K562 (cell line): ENCODE measurements at regions not wholly inside any gene's neighbourhood (a gene's known extent, or its start where the extent isn't known, plus 50 kb on each side); places are given as distances from the start of the nearest gene placed in this dataset.

Source experiments
- ATAC-seq: fragments of 200-7000 bp; cut with Tn5 transposase; 3 replicates; pipeline ENCODE4 v1.9.1; 2020; ENCODE audit warnings: moderate library complexity
- BruUV-seq: library from RNA; stranded (reverse); fragments of 400-500 nt; replicated peaks from 2 replicates; lab custom pipeline; 2021; lab: Mats Ljungman, UMichigan
- CTCF ChIA-PET: fragments of 300-600 bp; formaldehyde crosslinking; extraction: SDS; loops from one replicate; lab custom pipeline; 2021; ENCODE audit warnings: low intra/inter-chr PET ratio; lab: Yijun Ruan, JAX
- POLR2A ChIA-PET: fragments of 300-600, 350-650 bp; sonication (Branson Sonifier 250); formaldehyde crosslinking; extraction: SDS; loops from one replicate; lab custom pipeline; 2021; ENCODE audit warnings: antibody characterized with exemption, inconsistent platforms; lab: Yijun Ruan, JAX
- DNase-seq, 4 experiments: peaks; one replicate each; pipeline versions ENCODE4 v3.0.0 to v3.0.0-alpha.2; 2011 to 2018; ENCODE audit warnings: low spot score in 3 of 4, mixed read lengths in 3 of 4; ENCODE audit errors: extremely low read depth in 1 of 4
- FAIRE-seq: peaks from 2 replicates; lab custom pipeline; 2011; peaks lifted over from hg19 to GRCh38; lab: Jason Lieb, UNC
- H2AFZ ChIP-seq: 2 replicates; pipeline ENCODE4 v1.6.0; 2011; ENCODE audit warnings: low read depth, low read length, control low read depth, inconsistent platforms
- H3K27ac ChIP-seq: fragments of 200-600 bp; 3 replicates; pipeline ENCODE4 v1.8.0; 2011; ENCODE audit warnings: low read depth, mild to moderate bottlenecking, control low read depth, inconsistent platforms, low read length, moderate library complexity, mixed read lengths; ENCODE audit errors: extremely low read depth
- H3K27me3 ChIP-seq, 2 experiments: fragments of 300-600 bp in 1 of 2; 2 replicates in 1 of 2; 3 replicates in 1 of 2; pipeline versions ENCODE4 v1.6.0 to v1.8.0; 2011; ENCODE audit warnings: inconsistent platforms in 2 of 2, low read length in 2 of 2, mild to moderate bottlenecking in 1 of 2, mixed read lengths in 1 of 2, moderate library complexity in 1 of 2; ENCODE audit not compliant: control insufficient read depth in 2 of 2, insufficient read depth in 2 of 2
- H3K36me3 ChIP-seq: fragments of 300-600 bp; 3 replicates; pipeline ENCODE4 v1.8.0; 2011; ENCODE audit warnings: mild to moderate bottlenecking, low read length, inconsistent platforms; ENCODE audit not compliant: control insufficient read depth, insufficient read depth
- H3K4me1 ChIP-seq, 2 experiments: fragments of 200-600 bp in 1 of 2; replicated peaks in 1 of 2; 2 replicates in 1 of 2; 3 replicates in 1 of 2; pipeline versions ENCODE4 v1.5.1 to v1.8.0; 2011; ENCODE audit warnings: inconsistent platforms in 2 of 2, low read length in 2 of 2, mild to moderate bottlenecking in 1 of 2, mixed read lengths in 1 of 2, moderate library complexity in 1 of 2; ENCODE audit not compliant: control insufficient read depth in 2 of 2, insufficient read depth in 2 of 2
- H3K4me2 ChIP-seq: 2 replicates; pipeline ENCODE4 v1.6.1; 2011; ENCODE audit warnings: low read length, control low read depth, inconsistent platforms, mixed read lengths; ENCODE audit not compliant: insufficient read depth
- H3K4me3 ChIP-seq: fragments of 200-600 bp; sonication (generic), shearing (Covaris generic); 2 replicates; pipeline ENCODE4 v1.5.1; 2016; ENCODE audit warnings: control low read depth, inconsistent platforms
- H3K79me2 ChIP-seq: fragments of 200-600 bp; 3 replicates; pipeline ENCODE4 v1.8.0; 2011; ENCODE audit warnings: low read length, inconsistent platforms; ENCODE audit not compliant: control insufficient read depth, insufficient read depth
- H3K9ac ChIP-seq, 2 experiments: 2 replicates each; pipeline versions ENCODE4 v1.6.0 to v1.6.1; 2011; ENCODE audit warnings: low read depth in 2 of 2, low read length in 2 of 2, control low read depth in 1 of 2, inconsistent platforms in 1 of 2, mild to moderate bottlenecking in 1 of 2, mixed read lengths in 1 of 2; ENCODE audit not compliant: insufficient read depth in 1 of 2
- H3K9me1 ChIP-seq: one replicate; pipeline ENCODE4 v1.6.0; 2011; ENCODE audit warnings: inconsistent platforms, mild to moderate bottlenecking, low read length, moderate library complexity; ENCODE audit not compliant: control insufficient read depth, insufficient read depth
- H3K9me3 ChIP-seq: replicated peaks from 2 replicates; pipeline ENCODE4 v1.5.1; 2011; ENCODE audit warnings: low read depth, low read length, inconsistent platforms; ENCODE audit not compliant: control insufficient read depth, insufficient read depth
- H4K20me1 ChIP-seq: replicated peaks from 2 replicates; pipeline ENCODE4 v1.6.1; 2011; ENCODE audit warnings: low read length, inconsistent platforms, mixed read lengths; ENCODE audit not compliant: control insufficient read depth, insufficient read depth
- EGR1 ChIP-seq: fragments of 450-650 bp; conservative IDR thresholded peaks from 2 replicates; pipeline ENCODE4 v1.6.1; 2017; ENCODE audit warnings: mild to moderate bottlenecking
- ELF2 ChIP-seq: fragments of 250-450 bp; sonication (Bioruptor Pico); IDR thresholded peaks from 2 replicates; pipeline ENCODE4 v1.5.0; 2021; ENCODE audit warnings: mild to moderate bottlenecking
- LARP7 ChIP-seq: fragments of 450-650 bp; IDR thresholded peaks from 2 replicates; pipeline ENCODE4 v1.6.1; 2016
- MEF2D ChIP-seq: conservative IDR thresholded peaks from 2 replicates; pipeline ENCODE4 v1.6.1; 2016; ENCODE audit warnings: low read depth, missing genetic modification characterization, missing compliant biosample characterization
- MXD1 ChIP-seq: fragments of 250-450 bp; sonication (Bioruptor Pico); IDR thresholded peaks from 2 replicates; pipeline ENCODE4 v1.8.0; 2021; ENCODE audit warnings: borderline replicate concordance, mild to moderate bottlenecking, moderate library complexity; ENCODE audit not compliant: poor library complexity, severe bottlenecking
- NCOA4 ChIP-seq: fragments of 450-650 bp; IDR thresholded peaks from 2 replicates; pipeline ENCODE4 v1.6.1; 2018; ENCODE audit warnings: mild to moderate bottlenecking; ENCODE audit not compliant: partially characterized antibody
- NELFE ChIP-seq: IDR thresholded peaks from 2 replicates; pipeline ENCODE4 v1.6.1; 2011; ENCODE audit warnings: mild to moderate bottlenecking; ENCODE audit not compliant: insufficient read depth, insufficient read length
- NEUROD1 ChIP-seq: fragments of 150-350 bp; IDR thresholded peaks from 2 replicates; pipeline ENCODE4 v1.6.1; 2014; ENCODE audit warnings: borderline replicate concordance, low read length, low read depth; ENCODE audit not compliant: partially characterized antibody
- RB1 ChIP-seq: fragments of 450-650 bp; IDR thresholded peaks from 2 replicates; pipeline ENCODE4 v1.6.1; 2017; ENCODE audit warnings: low read depth, mild to moderate bottlenecking
- SIRT6 ChIP-seq: IDR thresholded peaks from one replicate; pipeline ENCODE4 v1.6.1; 2012; ENCODE audit warnings: low read depth, mild to moderate bottlenecking, control low read depth, inconsistent platforms, low read length, moderate library complexity
- SLC30A9 ChIP-seq: fragments of 250-450 bp; sonication (Bioruptor Pico); IDR thresholded peaks from 2 replicates; pipeline ENCODE4 v1.8.0; 2022; ENCODE audit warnings: mild to moderate bottlenecking, moderate library complexity
- TRIM25 ChIP-seq: fragments of 450-650 bp; IDR thresholded peaks from 2 replicates; pipeline ENCODE4 v1.7.0; 2016; ENCODE audit warnings: borderline replicate concordance
- ZKSCAN3 ChIP-seq: fragments of 250-450 bp; sonication (Bioruptor Pico); IDR thresholded peaks from 2 replicates; pipeline ENCODE4 v1.4.0; 2020
- ZNF12 ChIP-seq: sonication (generic); formaldehyde crosslinking; IDR thresholded peaks from 2 replicates; pipeline ENCODE4 v1.4.0; 2020; ENCODE audit warnings: mild to moderate bottlenecking, missing genetic modification reagents
- ZNF785 ChIP-seq: fragments of 250-450 bp; sonication (Bioruptor Pico); IDR thresholded peaks from 2 replicates; pipeline ENCODE4 v1.4.0; 2020; ENCODE audit warnings: mild to moderate bottlenecking
- WGBS: fragments of 100-300 bp; shearing (Covaris generic); methylation state at CpG from one replicate; pipeline ENCODE4 v1.1.6; 2016; ENCODE audit warnings: low coverage, mixed read lengths; ENCODE audit not compliant: insufficient coverage; ENCODE audit errors: missing lambda C conversion rate; 5-methylcytosine and 5-hydroxymethylcytosine counted together
- in situ Hi-C: fragments of 300-500 bp; cut with MboI; formaldehyde crosslinking; loops from 4 replicates; pipeline ENCODE4 v1.15.0; 2018; ENCODE audit warnings: inconsistent platforms, mixed read lengths
- intact Hi-C: fragments of 100-400 bp; cut with micrococcal nuclease; formaldehyde crosslinking; loops from 2 replicates; pipeline ENCODE4 v1.14.2; 2022

GRCh38 chr14:22476005-22476751 lies 112.8 kb downstream of the DAD1 start:
- H3K9ac ChIP-seq, result no peak overlapping the region
- ChIA-PET CTCF (interaction anchor here (0.6 kb wide), 1 partner anchor 161 kb away, joined by 3 read pairs; no protein-coding TSS in a partner anchor), POLR2A (no interaction called here)
- H4K20me1 ChIP-seq, result no peaks in the 10 kb centered on the region
- intact Hi-C loops, result no loop called here
- H2AFZ ChIP-seq, result no peak overlapping the region
- no peaks in the 10 kb centered on the region for H3K79me2 ChIP-seq
- 18% methylated on average over 4 of the region's 5 CpGs for WGBS
- peaks cover 0 to 3% of the 10 kb centered on the region in 2 experiments; a peak in 4 of 5 replicates for H3K4me1 ChIP-seq
- DNase-seq, result no peak
- no peak overlapping the region for H3K4me2 ChIP-seq
- ATAC-seq, result no peak
- FAIRE-seq, result no peak
- TF ChIP-seq NCOA4 (no peak), ELF2 (CRISPR knock-in tag) (no peak), SLC30A9 (no peak), ZNF785 (no peak), MXD1 (CRISPR knock-in tag) (no peak), SIRT6 (no peak), TRIM25 (no peak), NELFE (no peak), EGR1 (no peak), RB1 (no peak), ZNF12 (CRISPR knock-in tag) (no peak), ZKSCAN3 (CRISPR knock-in tag) (no peak), MEF2D (tag) (no peak), NEUROD1 (no peak), LARP7 (no peak)
- no peaks in the 10 kb centered on the region for H3K9me3 ChIP-seq
- in situ Hi-C loops, result loop anchor here (10.0 kb wide), 1 partner anchor 171 kb away; no protein-coding TSS in a partner anchor
- H3K4me3 ChIP-seq, result no peak overlapping the region
- no TSS peak for BruUV-seq
- H3K9me1 ChIP-seq, result no peaks in the 10 kb centered on the region
- H3K36me3 ChIP-seq, result no peaks in the 10 kb centered on the region
- peaks cover 2 to 9% of the 10 kb centered on the region in 2 experiments; a peak in 4 of 5 replicates for H3K27me3 ChIP-seq
- no peak overlapping the region for H3K27ac ChIP-seq
